K562 (cell line): ENCODE measurements at regions not wholly inside any gene's neighbourhood (a gene's known extent, or its start where the extent isn't known, plus 50 kb on each side); places are given as distances from the start of the nearest gene placed in this dataset.

ENCODE experiments used
- FOXP1 ChIP-seq: sonication (generic); formaldehyde crosslinking; IDR thresholded peaks from 2 replicates; pipeline ENCODE4 v1.8.0; 2022; ENCODE audit warnings: mild to moderate bottlenecking, missing genetic modification reagents
- GATAD2B ChIP-seq: fragments of 450-650 bp; IDR thresholded peaks from 2 replicates; pipeline ENCODE4 v1.6.1; 2017; ENCODE audit warnings: mild to moderate bottlenecking, borderline replicate concordance
- NEUROD1 ChIP-seq: fragments of 150-350 bp; IDR thresholded peaks from 2 replicates; pipeline ENCODE4 v1.6.1; 2014; ENCODE audit warnings: borderline replicate concordance, low read length, low read depth; ENCODE audit not compliant: partially characterized antibody
- NFE2 ChIP-seq: IDR thresholded peaks from 2 replicates; pipeline ENCODE4 v1.6.1; 2014; ENCODE audit warnings: antibody characterized with exemption, low read depth
- PHB ChIP-seq: fragments of 250-450 bp; sonication (Bioruptor Pico); IDR thresholded peaks from 2 replicates; pipeline ENCODE4 v1.5.0; 2021
- RCOR1 ChIP-seq, 2 experiments: IDR thresholded peaks; 2 replicates each; pipeline ENCODE4 v1.6.1; 2012; ENCODE audit warnings: low read depth in 2 of 2, low read length in 2 of 2, borderline replicate concordance in 1 of 2, improper control_type of control experiment in 1 of 2
- SIN3A ChIP-seq, 2 experiments: fragments of 150-350 bp in 1 of 2; IDR thresholded peaks; 2 replicates each; pipeline ENCODE4 v1.6.1; 2011 to 2016; ENCODE audit warnings: borderline replicate concordance in 2 of 2, low read depth in 2 of 2, low read length in 2 of 2, mild to moderate bottlenecking in 2 of 2, moderate library complexity in 2 of 2; ENCODE audit not compliant: control insufficient read depth in 1 of 2
- TEAD4 ChIP-seq, 2 experiments: sonication (generic) in 1 of 2; formaldehyde crosslinking in 1 of 2; IDR thresholded peaks; 2 replicates each; pipeline versions ENCODE4 v1.6.1 to v1.8.0; 2012 to 2022; ENCODE audit warnings: borderline replicate concordance in 1 of 2, inconsistent platforms in 1 of 2, low read length in 1 of 2, mild to moderate bottlenecking in 1 of 2, missing genetic modification reagents in 1 of 2
- ZBTB7A ChIP-seq: IDR thresholded peaks from 2 replicates; pipeline ENCODE4 v1.6.1; 2011; ENCODE audit warnings: low read depth, mild to moderate bottlenecking, low read length, moderate library complexity, borderline replicate concordance; ENCODE audit not compliant: control insufficient read depth
- ZNF165 ChIP-seq: fragments of 250-450 bp; sonication (Bioruptor Pico); IDR thresholded peaks from 2 replicates; pipeline ENCODE4 v1.4.0; 2020; ENCODE audit warnings: borderline replicate concordance
- ZNF77 ChIP-seq: fragments of 250-450 bp; sonication (Bioruptor Pico); IDR thresholded peaks from 2 replicates; pipeline ENCODE4 v1.5.0; 2020
- TF ChIP-seq, protein P1 (sequence below): fragments of 450-650 bp; IDR thresholded peaks from 2 replicates; pipeline ENCODE4 v1.6.1; 2016; ENCODE audit warnings: borderline replicate concordance
- TF ChIP-seq, protein P2 (sequence below), 2 experiments: fragments of 450-650 bp in 1 of 2; sonication (generic) in 1 of 2; formaldehyde crosslinking in 1 of 2; IDR thresholded peaks in 1 of 2; conservative IDR thresholded peaks in 1 of 2; 2 replicates each; pipeline versions ENCODE4 v1.6.1 to v1.8.1; 2016 to 2023; ENCODE audit warnings: mild to moderate bottlenecking in 2 of 2, moderate library complexity in 2 of 2, inconsistent platforms in 1 of 2, missing genetic modification reagents in 1 of 2
- TF ChIP-seq, protein P3 (sequence below): fragments of 250-450 bp; sonication (Bioruptor Pico); IDR thresholded peaks from 2 replicates; pipeline ENCODE4 v1.4.0; 2020
- TF ChIP-seq, protein P4 (sequence below): sonication (generic); formaldehyde crosslinking; IDR thresholded peaks from 2 replicates; pipeline ENCODE4 v1.8.1; 2023; ENCODE audit warnings: mild to moderate bottlenecking, missing genetic modification reagents

DNA sequence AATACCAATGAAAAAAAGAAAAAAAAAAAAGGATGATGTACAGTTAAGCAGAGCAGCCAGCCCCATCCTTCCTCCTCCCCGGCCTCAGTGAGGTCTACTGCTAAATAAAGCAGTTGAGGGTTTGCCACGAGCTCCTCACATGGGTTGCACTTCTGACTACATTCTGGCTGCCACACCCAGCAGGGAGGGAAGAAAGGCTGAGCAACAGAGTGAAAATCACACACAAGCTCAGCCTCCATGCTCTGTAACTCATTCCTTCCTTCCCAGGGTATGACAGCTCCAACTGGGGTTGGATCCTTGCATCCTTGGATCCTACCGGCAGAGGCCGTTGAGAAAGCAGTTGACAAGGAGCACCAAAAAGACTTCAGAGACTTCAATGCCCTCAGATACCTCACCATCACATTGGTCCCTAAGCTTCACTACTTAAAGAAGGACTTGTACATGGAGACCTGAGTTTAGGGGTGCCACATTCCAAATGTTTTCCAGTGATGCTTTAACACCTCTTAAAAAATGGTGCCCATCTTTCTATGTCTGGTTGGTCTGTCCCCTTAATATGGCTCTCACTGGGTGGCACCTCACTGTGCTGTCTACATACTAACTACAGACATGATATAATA, 52.9 kb upstream of the PIK3CG start (continued):
- TF ChIP-seq, protein P1, sequence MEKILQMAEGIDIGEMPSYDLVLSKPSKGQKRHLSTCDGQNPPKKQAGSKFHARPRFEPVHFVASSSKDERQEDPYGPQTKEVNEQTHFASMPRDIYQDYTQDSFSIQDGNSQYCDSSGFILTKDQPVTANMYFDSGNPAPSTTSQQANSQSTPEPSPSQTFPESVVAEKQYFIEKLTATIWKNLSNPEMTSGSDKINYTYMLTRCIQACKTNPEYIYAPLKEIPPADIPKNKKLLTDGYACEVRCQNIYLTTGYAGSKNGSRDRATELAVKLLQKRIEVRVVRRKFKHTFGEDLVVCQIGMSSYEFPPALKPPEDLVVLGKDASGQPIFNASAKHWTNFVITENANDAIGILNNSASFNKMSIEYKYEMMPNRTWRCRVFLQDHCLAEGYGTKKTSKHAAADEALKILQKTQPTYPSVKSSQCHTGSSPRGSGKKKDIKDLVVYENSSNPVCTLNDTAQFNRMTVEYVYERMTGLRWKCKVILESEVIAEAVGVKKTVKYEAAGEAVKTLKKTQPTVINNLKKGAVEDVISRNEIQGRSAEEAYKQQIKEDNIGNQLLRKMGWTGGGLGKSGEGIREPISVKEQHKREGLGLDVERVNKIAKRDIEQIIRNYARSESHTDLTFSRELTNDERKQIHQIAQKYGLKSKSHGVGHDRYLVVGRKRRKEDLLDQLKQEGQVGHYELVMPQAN = no peak
- TF ChIP-seq GATAD2B = no peak
- no peak for TF ChIP-seq PHB (CRISPR knock-in tag)
- TF ChIP-seq ZNF77 (CRISPR knock-in tag) = no peak
- no peak for TF ChIP-seq NFE2
- TF ChIP-seq NEUROD1 = peak; percentile 20
- peak in 1 of 2 experiments; percentile 4; a peak in 1 of 4 replicates for TF ChIP-seq RCOR1 (IDR thresholded peaks at IDR 0.05; ENCODE audit: borderline replicate concordance in 1 of 2, low read depth in 2 of 2, low read length in 2 of 2)
- TF ChIP-seq ZNF165 (CRISPR knock-in tag) = 0 out of 2 replicates have a peak, but pooled peaks have one; percentile 53
- TF ChIP-seq ZBTB7A = no peak
- no peak for TF ChIP-seq FOXP1
- TF ChIP-seq, protein P2, sequence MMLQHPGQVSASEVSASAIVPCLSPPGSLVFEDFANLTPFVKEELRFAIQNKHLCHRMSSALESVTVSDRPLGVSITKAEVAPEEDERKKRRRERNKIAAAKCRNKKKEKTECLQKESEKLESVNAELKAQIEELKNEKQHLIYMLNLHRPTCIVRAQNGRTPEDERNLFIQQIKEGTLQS (IDR thresholded peaks at IDR 0.05) = no peak
- TF ChIP-seq, protein P2 (CRISPR knock-in tag; conservative IDR thresholded peaks at IDR 0.05) = no peak
- TF ChIP-seq, protein P3, sequence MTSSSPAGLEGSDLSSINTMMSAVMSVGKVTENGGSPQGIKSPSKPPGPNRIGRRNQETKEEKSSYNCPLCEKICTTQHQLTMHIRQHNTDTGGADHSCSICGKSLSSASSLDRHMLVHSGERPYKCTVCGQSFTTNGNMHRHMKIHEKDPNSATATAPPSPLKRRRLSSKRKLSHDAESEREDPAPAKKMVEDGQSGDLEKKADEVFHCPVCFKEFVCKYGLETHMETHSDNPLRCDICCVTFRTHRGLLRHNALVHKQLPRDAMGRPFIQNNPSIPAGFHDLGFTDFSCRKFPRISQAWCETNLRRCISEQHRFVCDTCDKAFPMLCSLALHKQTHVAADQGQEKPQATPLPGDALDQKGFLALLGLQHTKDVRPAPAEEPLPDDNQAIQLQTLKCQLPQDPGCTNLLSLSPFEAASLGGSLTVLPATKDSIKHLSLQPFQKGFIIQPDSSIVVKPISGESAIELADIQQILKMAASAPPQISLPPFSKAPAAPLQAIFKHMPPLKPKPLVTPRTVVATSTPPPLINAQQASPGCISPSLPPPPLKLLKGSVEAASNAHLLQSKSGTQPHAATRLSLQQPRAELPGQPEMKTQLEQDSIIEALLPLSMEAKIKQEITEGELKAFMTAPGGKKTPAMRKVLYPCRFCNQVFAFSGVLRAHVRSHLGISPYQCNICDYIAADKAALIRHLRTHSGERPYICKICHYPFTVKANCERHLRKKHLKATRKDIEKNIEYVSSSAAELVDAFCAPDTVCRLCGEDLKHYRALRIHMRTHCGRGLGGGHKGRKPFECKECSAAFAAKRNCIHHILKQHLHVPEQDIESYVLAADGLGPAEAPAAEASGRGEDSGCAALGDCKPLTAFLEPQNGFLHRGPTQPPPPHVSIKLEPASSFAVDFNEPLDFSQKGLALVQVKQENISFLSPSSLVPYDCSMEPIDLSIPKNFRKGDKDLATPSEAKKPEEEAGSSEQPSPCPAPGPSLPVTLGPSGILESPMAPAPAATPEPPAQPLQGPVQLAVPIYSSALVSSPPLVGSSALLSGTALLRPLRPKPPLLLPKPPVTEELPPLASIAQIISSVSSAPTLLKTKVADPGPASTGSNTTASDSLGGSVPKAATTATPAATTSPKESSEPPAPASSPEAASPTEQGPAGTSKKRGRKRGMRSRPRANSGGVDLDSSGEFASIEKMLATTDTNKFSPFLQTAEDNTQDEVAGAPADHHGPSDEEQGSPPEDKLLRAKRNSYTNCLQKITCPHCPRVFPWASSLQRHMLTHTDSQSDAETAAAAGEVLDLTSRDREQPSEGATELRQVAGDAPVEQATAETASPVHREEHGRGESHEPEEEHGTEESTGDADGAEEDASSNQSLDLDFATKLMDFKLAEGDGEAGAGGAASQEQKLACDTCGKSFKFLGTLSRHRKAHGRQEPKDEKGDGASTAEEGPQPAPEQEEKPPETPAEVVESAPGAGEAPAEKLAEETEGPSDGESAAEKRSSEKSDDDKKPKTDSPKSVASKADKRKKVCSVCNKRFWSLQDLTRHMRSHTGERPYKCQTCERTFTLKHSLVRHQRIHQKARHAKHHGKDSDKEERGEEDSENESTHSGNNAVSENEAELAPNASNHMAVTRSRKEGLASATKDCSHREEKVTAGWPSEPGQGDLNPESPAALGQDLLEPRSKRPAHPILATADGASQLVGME (CRISPR knock-in tag) = peak; percentile 60; the same call in 1 of the 2 replicates
- no peak for TF ChIP-seq SIN3A (IDR thresholded peaks at IDR 0.05; ENCODE audit: borderline replicate concordance in 2 of 2, control insufficient read depth in 1 of 2, low read depth in 2 of 2, low read length in 2 of 2)
- TF ChIP-seq TEAD4 (IDR thresholded peaks at IDR 0.05; ENCODE audit: low read length) = no peak
- no peak for TF ChIP-seq TEAD4 (CRISPR knock-in tag; IDR thresholded peaks at IDR 0.05; ENCODE audit: borderline replicate concordance)
- TF ChIP-seq, protein P4, sequence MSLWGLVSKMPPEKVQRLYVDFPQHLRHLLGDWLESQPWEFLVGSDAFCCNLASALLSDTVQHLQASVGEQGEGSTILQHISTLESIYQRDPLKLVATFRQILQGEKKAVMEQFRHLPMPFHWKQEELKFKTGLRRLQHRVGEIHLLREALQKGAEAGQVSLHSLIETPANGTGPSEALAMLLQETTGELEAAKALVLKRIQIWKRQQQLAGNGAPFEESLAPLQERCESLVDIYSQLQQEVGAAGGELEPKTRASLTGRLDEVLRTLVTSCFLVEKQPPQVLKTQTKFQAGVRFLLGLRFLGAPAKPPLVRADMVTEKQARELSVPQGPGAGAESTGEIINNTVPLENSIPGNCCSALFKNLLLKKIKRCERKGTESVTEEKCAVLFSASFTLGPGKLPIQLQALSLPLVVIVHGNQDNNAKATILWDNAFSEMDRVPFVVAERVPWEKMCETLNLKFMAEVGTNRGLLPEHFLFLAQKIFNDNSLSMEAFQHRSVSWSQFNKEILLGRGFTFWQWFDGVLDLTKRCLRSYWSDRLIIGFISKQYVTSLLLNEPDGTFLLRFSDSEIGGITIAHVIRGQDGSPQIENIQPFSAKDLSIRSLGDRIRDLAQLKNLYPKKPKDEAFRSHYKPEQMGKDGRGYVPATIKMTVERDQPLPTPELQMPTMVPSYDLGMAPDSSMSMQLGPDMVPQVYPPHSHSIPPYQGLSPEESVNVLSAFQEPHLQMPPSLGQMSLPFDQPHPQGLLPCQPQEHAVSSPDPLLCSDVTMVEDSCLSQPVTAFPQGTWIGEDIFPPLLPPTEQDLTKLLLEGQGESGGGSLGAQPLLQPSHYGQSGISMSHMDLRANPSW (CRISPR knock-in tag) = no peak
